ENCODE measurements at regions not wholly inside any gene's neighbourhood (a gene's known extent, or its start where the extent isn't known, plus 50 kb on each side); places are given as distances from the start of the nearest gene placed in this dataset.

- TF ChIP-seq RFX5 (IDR thresholded peaks at IDR 0.05; ENCODE audit: borderline replicate concordance, low read depth, low read length): no peak
- TF ChIP-seq HDAC2 (IDR thresholded peaks at IDR 0.05; ENCODE audit: borderline replicate concordance in 1 of 2, low read depth in 2 of 2, low read length in 2 of 2): no peak
- TF ChIP-seq JUND (IDR thresholded peaks at IDR 0.05; ENCODE audit: low read length): no peak
- TF ChIP-seq NANOG (IDR thresholded peaks at IDR 0.05; ENCODE audit: insufficient read depth, low read depth, low read length, poor library complexity, severe bottlenecking): no peak
Measured at GRCh38 chr2:194999771-195000170, 657.3 kb upstream of the SLC39A10 start (continued).
